ENCODE measurements at regions not wholly inside any gene's neighbourhood (a gene's known extent, or its start where the extent isn't known, plus 50 kb on each side); places are given as distances from the start of the nearest gene placed in this dataset.

- TF ChIP-seq BHLHE40 (IDR thresholded peaks at IDR 0.05; ENCODE audit: low read depth, low read length) = no peak
- no peak for TF ChIP-seq POLR2A (IDR thresholded peaks at IDR 0.05; ENCODE audit: low read depth, low read length)
- TF ChIP-seq NFE2L2 (IDR thresholded peaks at IDR 0.05; ENCODE audit: low read depth, low read length) = no peak
- TF ChIP-seq MAFK (IDR thresholded peaks at IDR 0.05; ENCODE audit: low read depth, low read length) = no peak
- no peak for TF ChIP-seq RFX5 (IDR thresholded peaks at IDR 0.05; ENCODE audit: low read depth, low read length)
- no peak for TF ChIP-seq RCOR1 (IDR thresholded peaks at IDR 0.05; ENCODE audit: insufficient replicate concordance, low read length)
- TF ChIP-seq MXI1 (IDR thresholded peaks at IDR 0.05; ENCODE audit: borderline replicate concordance, low read depth, low read length) = no peak
- no peak for TF ChIP-seq FOS (IDR thresholded peaks at IDR 0.05; ENCODE audit: low read depth, low read length)
- no peak for TF ChIP-seq CHD1 (IDR thresholded peaks at IDR 0.05; ENCODE audit: low read depth, low read length)
- TF ChIP-seq, protein P1, sequence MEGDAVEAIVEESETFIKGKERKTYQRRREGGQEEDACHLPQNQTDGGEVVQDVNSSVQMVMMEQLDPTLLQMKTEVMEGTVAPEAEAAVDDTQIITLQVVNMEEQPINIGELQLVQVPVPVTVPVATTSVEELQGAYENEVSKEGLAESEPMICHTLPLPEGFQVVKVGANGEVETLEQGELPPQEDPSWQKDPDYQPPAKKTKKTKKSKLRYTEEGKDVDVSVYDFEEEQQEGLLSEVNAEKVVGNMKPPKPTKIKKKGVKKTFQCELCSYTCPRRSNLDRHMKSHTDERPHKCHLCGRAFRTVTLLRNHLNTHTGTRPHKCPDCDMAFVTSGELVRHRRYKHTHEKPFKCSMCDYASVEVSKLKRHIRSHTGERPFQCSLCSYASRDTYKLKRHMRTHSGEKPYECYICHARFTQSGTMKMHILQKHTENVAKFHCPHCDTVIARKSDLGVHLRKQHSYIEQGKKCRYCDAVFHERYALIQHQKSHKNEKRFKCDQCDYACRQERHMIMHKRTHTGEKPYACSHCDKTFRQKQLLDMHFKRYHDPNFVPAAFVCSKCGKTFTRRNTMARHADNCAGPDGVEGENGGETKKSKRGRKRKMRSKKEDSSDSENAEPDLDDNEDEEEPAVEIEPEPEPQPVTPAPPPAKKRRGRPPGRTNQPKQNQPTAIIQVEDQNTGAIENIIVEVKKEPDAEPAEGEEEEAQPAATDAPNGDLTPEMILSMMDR (conservative IDR thresholded peaks at IDR 0.05; ENCODE audit: low read depth, low read length) = no peak
- no peak for TF ChIP-seq SMC3 (IDR thresholded peaks at IDR 0.05; ENCODE audit: low read depth, low read length)
- no peak for TF ChIP-seq MAZ (IDR thresholded peaks at IDR 0.05; ENCODE audit: borderline replicate concordance, low read depth, low read length)
- TF ChIP-seq, protein P2, sequence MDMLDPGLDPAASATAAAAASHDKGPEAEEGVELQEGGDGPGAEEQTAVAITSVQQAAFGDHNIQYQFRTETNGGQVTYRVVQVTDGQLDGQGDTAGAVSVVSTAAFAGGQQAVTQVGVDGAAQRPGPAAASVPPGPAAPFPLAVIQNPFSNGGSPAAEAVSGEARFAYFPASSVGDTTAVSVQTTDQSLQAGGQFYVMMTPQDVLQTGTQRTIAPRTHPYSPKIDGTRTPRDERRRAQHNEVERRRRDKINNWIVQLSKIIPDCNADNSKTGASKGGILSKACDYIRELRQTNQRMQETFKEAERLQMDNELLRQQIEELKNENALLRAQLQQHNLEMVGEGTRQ (IDR thresholded peaks at IDR 0.05; ENCODE audit: low read depth, low read length) = no peak
- Histone ChIP-seq H2AFZ (replicated peaks; ENCODE audit: low read length, poor library complexity) (no peak overlapping the region), H3K9me3 (ENCODE audit: control insufficient read depth, insufficient read depth, low read length) (peaks cover 55% of the 10 kb centered on the region), H3K9me1 (ENCODE audit: insufficient read depth, low read length) (no peaks in the 10 kb centered on the region), H4K91ac (ENCODE audit: insufficient read depth, low read depth, low read length) (no peak overlapping the region), H3K4me1 (ENCODE audit: control insufficient read depth, insufficient read depth, low read length) (no peaks in the 10 kb centered on the region), H3K36me3 (ENCODE audit: control insufficient read depth, insufficient read depth, low read length) (no peaks in the 10 kb centered on the region), H3K4me3 (ENCODE audit: insufficient read depth, low read depth, low read length) (no peak overlapping the region), H3K14ac (replicated peaks; ENCODE audit: low read depth, low read length) (no peak overlapping the region), H4K8ac (ENCODE audit: low read depth in 2 of 2, low read length in 2 of 2) (no peak overlapping the region), H2AK5ac (ENCODE audit: low read depth, low read length) (no peak overlapping the region), H2BK120ac (ENCODE audit: low read depth, low read length) (no peak overlapping the region), H3K23ac (ENCODE audit: low read depth, low read length) (no peak overlapping the region), H3K27me3 (ENCODE audit: control insufficient read depth, insufficient read depth, low read length) (no peaks in the 10 kb centered on the region), H3K4me2 (ENCODE audit: low read depth, low read length) (no peak overlapping the region), H3K79me1 (ENCODE audit: low read depth in 1 of 2, low read length in 2 of 2) (no peaks in the 10 kb centered on the region), H2BK20ac (ENCODE audit: low read depth, low read length) (no peak overlapping the region), H3K4ac (ENCODE audit: low read depth, low read length) (no peak overlapping the region), H3K56ac (ENCODE audit: extremely low read depth, insufficient read depth, low read length) (no peak overlapping the region), H4K5ac (ENCODE audit: low read depth, low read length) (no peak overlapping the region), H2BK5ac (ENCODE audit: low read depth, low read length, poor library complexity, severe bottlenecking) (no peak overlapping the region), H3K27ac (ENCODE audit: insufficient read depth, low read length) (no peak overlapping the region), H2AK9ac (replicated peaks; ENCODE audit: low read depth, low read length, poor library complexity) (no peak overlapping the region), H4K20me1 (ENCODE audit: insufficient read depth, low read length) (no peaks in the 10 kb centered on the region), H2BK15ac (ENCODE audit: low read depth, low read length) (no peak overlapping the region), H3K18ac (ENCODE audit: low read depth, low read length) (no peak overlapping the region), H3K9ac (ENCODE audit: low read depth, low read length) (no peak overlapping the region)
- in situ Hi-C loops (cut with MboI; ENCODE audit: low sequenced_read_pairs) (no loop called here), dilution Hi-C loops (cut with HindIII; ENCODE audit: low sequenced_read_pairs, unreplicated experiment) (no loop called here), intact Hi-C loops (cut with micrococcal nuclease) (no loop called here)
- POLR2A ChIA-PET (ENCODE audit: unreplicated experiment) = no interaction called here
- CTCF ChIA-PET = no interaction called here
- 20% methylated on average over 1 of the region's 15 CpGs; no CpG with 5 or more reads in 1 of the 2 experiments for WGBS, 2 experiments (ENCODE audit: extremely low coverage in 2 of 2, insufficient read length in 1 of 2)
- no TSS peak for BruUV-seq (replicated peaks)
- no peak for DNase-seq
- ATAC-seq (ENCODE audit: low read depth) = no peak
Observed at GRCh38 chr1:4307911-4308545, 346.4 kb upstream of the AJAP1 start.
